ENCODE measurements at regions not wholly inside any gene's neighbourhood (a gene's known extent, or its start where the extent isn't known, plus 50 kb on each side); places are given as distances from the start of the nearest gene placed in this dataset.
A peak's percentile ranks its signal among the peaks of the same experiment; 100 is the strongest.

DNA sequence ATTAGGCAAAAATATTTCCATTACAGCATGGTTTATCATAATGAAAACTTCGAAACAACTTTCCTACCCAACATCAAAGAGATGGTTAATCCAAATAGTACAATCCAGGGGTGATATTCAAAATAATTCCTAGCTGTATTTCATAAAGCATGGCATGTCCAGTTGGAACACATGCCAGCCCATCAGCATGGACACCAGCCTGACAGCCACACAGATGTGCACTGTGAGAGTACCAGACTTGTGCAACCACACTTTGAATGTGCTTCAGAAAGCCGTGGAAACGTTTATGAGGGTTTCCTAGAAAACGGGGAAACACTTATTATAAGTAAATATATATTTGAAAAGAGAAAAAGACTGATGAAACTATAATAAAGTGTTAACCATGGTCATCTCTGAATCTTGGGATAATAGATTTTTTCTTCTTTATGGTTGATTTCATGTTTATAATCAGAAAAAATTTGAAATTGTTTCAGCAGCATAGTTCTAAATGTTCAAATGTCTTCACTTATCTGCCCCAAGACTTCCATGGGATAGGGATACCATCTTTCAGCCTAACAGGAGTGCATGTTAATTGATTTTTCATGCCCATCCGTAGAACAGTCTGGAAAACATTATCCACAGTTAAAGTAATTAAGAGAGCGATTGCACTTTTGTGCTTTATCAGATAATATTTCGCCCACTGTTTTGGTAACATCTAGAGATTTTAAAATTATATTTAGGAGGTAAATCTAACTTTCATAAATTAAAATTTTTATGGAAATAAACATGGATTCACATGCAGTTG, 242.6 kb upstream of the IRS2 start:
- TF ChIP-seq, protein P1, sequence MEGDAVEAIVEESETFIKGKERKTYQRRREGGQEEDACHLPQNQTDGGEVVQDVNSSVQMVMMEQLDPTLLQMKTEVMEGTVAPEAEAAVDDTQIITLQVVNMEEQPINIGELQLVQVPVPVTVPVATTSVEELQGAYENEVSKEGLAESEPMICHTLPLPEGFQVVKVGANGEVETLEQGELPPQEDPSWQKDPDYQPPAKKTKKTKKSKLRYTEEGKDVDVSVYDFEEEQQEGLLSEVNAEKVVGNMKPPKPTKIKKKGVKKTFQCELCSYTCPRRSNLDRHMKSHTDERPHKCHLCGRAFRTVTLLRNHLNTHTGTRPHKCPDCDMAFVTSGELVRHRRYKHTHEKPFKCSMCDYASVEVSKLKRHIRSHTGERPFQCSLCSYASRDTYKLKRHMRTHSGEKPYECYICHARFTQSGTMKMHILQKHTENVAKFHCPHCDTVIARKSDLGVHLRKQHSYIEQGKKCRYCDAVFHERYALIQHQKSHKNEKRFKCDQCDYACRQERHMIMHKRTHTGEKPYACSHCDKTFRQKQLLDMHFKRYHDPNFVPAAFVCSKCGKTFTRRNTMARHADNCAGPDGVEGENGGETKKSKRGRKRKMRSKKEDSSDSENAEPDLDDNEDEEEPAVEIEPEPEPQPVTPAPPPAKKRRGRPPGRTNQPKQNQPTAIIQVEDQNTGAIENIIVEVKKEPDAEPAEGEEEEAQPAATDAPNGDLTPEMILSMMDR (IDR thresholded peaks at IDR 0.05) = no peak
- H3K9me3 Mint-ChIP-seq (ENCODE audit: low read depth) = peaks cover 6% of the 10 kb centered on the region
- DNase-seq (ENCODE audit: low spot score) = no peak
- peaks cover 20% of the 10 kb centered on the region for H3K4me1 Mint-ChIP-seq (ENCODE audit: low read depth)
- no peak overlapping the region for H3K27ac Mint-ChIP-seq (ENCODE audit: unreplicated experiment)
- H3K27me3 Mint-ChIP-seq (ENCODE audit: low read depth) = no peaks in the 10 kb centered on the region
- no peaks in the 10 kb centered on the region for H3K36me3 Mint-ChIP-seq (ENCODE audit: low read depth)
- H3K4me3 Mint-ChIP-seq (ENCODE audit: unreplicated experiment) = no peak overlapping the region

DNA sequence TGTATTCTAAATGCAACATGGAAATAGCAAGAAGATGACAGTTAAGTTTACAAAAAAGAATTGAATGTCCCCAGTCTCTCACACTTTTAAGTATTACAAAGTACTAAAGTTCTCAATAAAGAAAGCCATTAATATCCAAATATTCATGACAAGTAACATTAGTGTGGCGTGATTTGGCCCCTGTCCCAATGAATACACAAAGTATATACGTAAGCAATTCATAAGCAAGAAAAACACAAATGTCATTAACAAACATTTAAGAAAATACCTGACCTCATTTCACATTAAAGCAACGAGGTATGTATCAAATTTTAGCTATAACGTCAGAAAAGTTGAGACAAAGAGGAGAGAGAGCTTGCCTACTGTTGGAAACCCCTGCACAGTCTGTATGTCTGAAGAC, 241.9 kb upstream of the IRS2 start:
- Mint-ChIP-seq H3K36me3 (ENCODE audit: low read depth) (no peaks in the 10 kb centered on the region), H3K4me1 (ENCODE audit: low read depth) (peaks cover 27% of the 10 kb centered on the region), H3K27me3 (ENCODE audit: low read depth) (no peaks in the 10 kb centered on the region), H3K9me3 (ENCODE audit: low read depth) (peaks cover 6% of the 10 kb centered on the region), H3K27ac (ENCODE audit: unreplicated experiment) (no peak overlapping the region), H3K4me3 (ENCODE audit: unreplicated experiment) (no peak overlapping the region)
- DNase-seq (ENCODE audit: low spot score) = no peak
- TF ChIP-seq, protein P1 (IDR thresholded peaks at IDR 0.05) = no peak

DNA sequence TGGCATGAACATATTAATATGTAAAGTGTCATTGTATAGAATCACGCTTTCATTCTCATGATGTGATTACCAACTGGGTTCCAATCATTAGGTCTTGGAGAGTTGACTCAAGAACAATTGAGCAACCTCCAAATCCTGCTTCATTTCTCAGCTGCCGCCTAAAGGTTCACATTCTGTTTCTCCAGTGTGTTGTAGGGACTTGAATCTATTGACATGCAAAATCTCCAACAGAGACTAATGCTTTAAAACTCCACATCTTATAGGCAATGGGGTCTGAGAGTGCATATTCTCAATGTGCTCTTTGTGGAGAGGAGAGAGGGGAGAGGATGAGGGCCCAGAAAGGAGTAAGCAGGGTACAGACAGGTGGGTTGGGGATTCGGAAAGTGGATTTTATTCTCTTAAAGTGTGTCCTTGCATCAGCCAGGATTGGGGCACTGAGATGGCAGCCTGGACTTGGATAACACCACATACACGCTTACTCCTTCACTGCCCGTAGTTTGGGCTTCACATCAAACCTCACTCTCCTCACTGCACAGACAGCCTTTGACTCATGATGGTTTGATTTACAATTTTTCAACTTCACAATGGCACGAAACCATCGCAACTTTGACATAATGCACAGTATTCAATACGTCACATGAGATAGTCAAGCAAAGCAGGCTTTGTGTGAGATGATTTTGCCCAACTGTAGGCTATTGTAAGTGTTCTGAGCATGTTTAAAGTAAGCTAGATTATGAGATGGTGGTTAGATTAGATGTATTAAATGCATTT, 241.3 kb upstream of the IRS2 start:
- H3K4me3 Mint-ChIP-seq (ENCODE audit: unreplicated experiment) = no peak overlapping the region
- H3K9me3 Mint-ChIP-seq (ENCODE audit: low read depth) = peaks cover 6% of the 10 kb centered on the region
- no peaks in the 10 kb centered on the region for H3K36me3 Mint-ChIP-seq (ENCODE audit: low read depth)
- DNase-seq (ENCODE audit: low spot score) = no peak
- H3K4me1 Mint-ChIP-seq (ENCODE audit: low read depth) = peaks cover 31% of the 10 kb centered on the region
- no peaks in the 10 kb centered on the region for H3K27me3 Mint-ChIP-seq (ENCODE audit: low read depth)
- TF ChIP-seq, protein P1 (IDR thresholded peaks at IDR 0.05) = no peak
- H3K27ac Mint-ChIP-seq (ENCODE audit: unreplicated experiment) = peak overlapping the region; percentile 34

DNA sequence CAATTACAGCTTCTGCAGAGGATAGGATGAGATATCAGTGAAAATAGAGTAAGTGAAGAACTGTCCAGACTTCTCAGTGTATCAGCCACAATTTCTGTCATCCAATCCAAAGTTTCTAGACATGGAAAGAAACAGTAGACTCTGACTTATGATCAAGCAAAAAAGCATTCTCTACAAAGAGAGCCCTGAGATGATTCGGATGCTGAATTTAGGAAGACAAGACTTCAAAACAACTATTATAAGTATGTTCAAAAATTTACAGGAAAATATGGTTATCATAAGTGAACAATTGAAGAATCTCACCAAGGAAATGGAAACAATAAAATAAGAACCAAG, 238.2 kb upstream of the IRS2 start:
- no peak overlapping the region for H3K4me3 Mint-ChIP-seq (ENCODE audit: unreplicated experiment)
- H3K27ac Mint-ChIP-seq (ENCODE audit: unreplicated experiment) = peak overlapping the region; percentile 97
- H3K9me3 Mint-ChIP-seq (ENCODE audit: low read depth) = peaks cover 12% of the 10 kb centered on the region
- H3K36me3 Mint-ChIP-seq (ENCODE audit: low read depth) = no peaks in the 10 kb centered on the region
- TF ChIP-seq, protein P1 (IDR thresholded peaks at IDR 0.05) = no peak
- no peaks in the 10 kb centered on the region for H3K27me3 Mint-ChIP-seq (ENCODE audit: low read depth)
- DNase-seq (ENCODE audit: low spot score) = no peak
- peaks cover 39% of the 10 kb centered on the region for H3K4me1 Mint-ChIP-seq (ENCODE audit: low read depth)

DNA sequence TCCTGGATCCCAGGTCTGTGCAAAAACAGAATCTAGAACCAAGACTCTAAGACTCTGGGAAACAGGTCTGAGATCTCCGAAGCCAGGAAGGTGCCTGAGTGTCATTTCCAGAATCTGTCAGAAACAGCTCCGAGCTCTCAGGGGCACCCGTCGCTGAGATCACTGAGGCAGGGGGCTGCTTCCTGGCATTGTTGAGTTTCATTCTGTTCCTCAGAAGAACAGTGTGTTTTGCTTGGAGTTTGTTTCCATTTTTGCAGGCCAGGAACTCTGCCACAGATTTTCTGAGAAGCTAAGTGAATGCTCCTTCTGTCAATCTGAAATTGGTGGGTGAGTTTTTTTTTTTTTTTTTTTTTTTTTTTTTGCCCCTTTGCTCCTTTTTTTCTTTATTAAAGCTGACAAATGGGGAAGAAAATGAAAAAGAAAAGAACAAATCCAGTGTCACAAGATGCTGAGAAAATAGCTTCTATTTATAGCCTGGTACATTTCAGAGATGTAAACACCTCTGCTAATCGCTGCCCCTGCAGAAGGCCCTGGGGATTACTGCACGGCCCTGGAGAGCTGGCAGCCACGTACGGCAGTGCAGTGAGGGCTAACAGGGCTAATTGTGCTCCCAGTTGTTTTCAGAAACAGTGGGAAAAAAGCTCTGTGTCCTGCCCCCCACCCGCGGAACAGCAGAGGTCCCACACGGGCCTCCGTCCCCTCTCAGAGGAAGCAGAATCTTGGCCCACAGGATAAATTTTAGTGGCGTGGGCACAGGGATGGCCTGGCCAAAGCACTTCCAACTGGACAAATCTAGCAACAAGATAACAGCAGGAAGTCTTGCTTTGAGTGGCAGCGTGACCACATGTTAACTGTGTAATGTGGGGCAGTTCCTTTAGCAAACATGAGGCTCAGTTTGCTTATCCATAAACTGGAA, 237.6 kb upstream of the IRS2 start:
- no peaks in the 10 kb centered on the region for H3K27me3 Mint-ChIP-seq (ENCODE audit: low read depth)
- H3K27ac Mint-ChIP-seq (ENCODE audit: unreplicated experiment) = peak overlapping the region; percentile 97
- TF ChIP-seq, protein P1 (IDR thresholded peaks at IDR 0.05) = no peak
- H3K4me1 Mint-ChIP-seq (ENCODE audit: low read depth) = peaks cover 39% of the 10 kb centered on the region
- no peaks in the 10 kb centered on the region for H3K36me3 Mint-ChIP-seq (ENCODE audit: low read depth)
- H3K4me3 Mint-ChIP-seq (ENCODE audit: unreplicated experiment) = peak overlapping the region; percentile 41
- DNase-seq (ENCODE audit: low spot score) = no peak
- H3K9me3 Mint-ChIP-seq (ENCODE audit: low read depth) = peaks cover 14% of the 10 kb centered on the region

All from chondrocyte (in vitro differentiated cells).